HEK293 (cell line): ENCODE measurements at regions not wholly inside any gene's neighbourhood (a gene's known extent, or its start where the extent isn't known, plus 50 kb on each side); places are given as distances from the start of the nearest gene placed in this dataset.

Source experiments
- CTCF ChIA-PET: fragments of 350-600 bp; formaldehyde crosslinking; extraction: SDS; loops from one replicate; lab custom pipeline; 2021; ENCODE audit warnings: antibody characterized with exemption; lab: Yijun Ruan, JAX
- POLR2A ChIA-PET: fragments of 300-600 bp; formaldehyde crosslinking; extraction: SDS; loops from one replicate; lab custom pipeline; 2020; ENCODE audit warnings: antibody characterized with exemption, inconsistent platforms; lab: Yijun Ruan, JAX
- H3K27ac ChIP-seq: fragments of 200-500 bp; sonication (Bioruptor generic); 2 replicates; pipeline ENCODE4 v1.5.1; 2014; ENCODE audit warnings: low read depth, low read length, control low read depth, inconsistent platforms; ENCODE audit errors: extremely low read depth
- H3K36me3 ChIP-seq, 2 experiments: fragments of 200-500 bp in 1 of 2; sonication (Bioruptor generic) in 1 of 2; 1 replicate in 1 of 2; 2 replicates in 1 of 2; pipeline ENCODE4 v1.5.1; 2014 to 2017; ENCODE audit warnings: inconsistent platforms in 2 of 2, low read length in 2 of 2; ENCODE audit not compliant: control insufficient read depth in 2 of 2, insufficient read depth in 1 of 2
- H3K4me1 ChIP-seq: fragments of 200-500 bp; sonication (Bioruptor generic); 2 replicates; pipeline ENCODE4 v1.5.1; 2014; ENCODE audit warnings: mild to moderate bottlenecking, low read length, inconsistent platforms; ENCODE audit not compliant: control insufficient read depth, insufficient read depth
- H3K4me3 ChIP-seq: 2 replicates; pipeline ENCODE4 v1.5.1; 2011; ENCODE audit warnings: low read depth, mild to moderate bottlenecking, control low read depth, low read length, moderate library complexity
- H3K9me3 ChIP-seq: fragments of 200-500 bp; sonication (Bioruptor generic); 2 replicates; pipeline ENCODE4 v1.5.1; 2014; ENCODE audit warnings: low read depth, low read length, inconsistent platforms; ENCODE audit not compliant: control insufficient read depth, insufficient read depth
- AEBP2 ChIP-seq: fragments of 450-650 bp; formaldehyde crosslinking; IDR thresholded peaks from 2 replicates; pipeline ENCODE4 v1.5.1; 2016; ENCODE audit warnings: missing biosample characterization, missing genetic modification characterization, borderline replicate concordance
- BCL11B ChIP-seq: fragments of 450-650 bp; formaldehyde crosslinking; IDR thresholded peaks from 2 replicates; pipeline ENCODE4 v1.5.1; 2016; ENCODE audit warnings: low read depth, missing biosample characterization, missing genetic modification characterization
- GLI2 ChIP-seq: fragments of 450-650 bp; formaldehyde crosslinking; IDR thresholded peaks from 2 replicates; pipeline ENCODE4; 2017; ENCODE audit warnings: missing biosample characterization, missing genetic modification characterization, low read depth, borderline replicate concordance
- HOXD13 ChIP-seq: sonication (generic); formaldehyde crosslinking; IDR thresholded peaks from 2 replicates; pipeline ENCODE4 v1.8.0; 2022; ENCODE audit warnings: missing genetic modification reagents, borderline replicate concordance
- PRDM10 ChIP-seq: fragments of 450-650 bp; formaldehyde crosslinking; IDR thresholded peaks from 2 replicates; pipeline ENCODE4 v1.5.1; 2016; ENCODE audit warnings: missing biosample characterization, missing genetic modification characterization
- TCF7L2 ChIP-seq: IDR thresholded peaks from 2 replicates; pipeline ENCODE4 v1.6.1; 2011; ENCODE audit warnings: low read depth, mild to moderate bottlenecking, inconsistent platforms, low read length, moderate library complexity, borderline replicate concordance
- ZBTB20 ChIP-seq: fragments of 450-650 bp; formaldehyde crosslinking; IDR thresholded peaks from 2 replicates; pipeline ENCODE4 v1.5.1; 2016; ENCODE audit warnings: missing biosample characterization, missing genetic modification characterization
- ZBTB21 ChIP-seq: fragments of 450-650 bp; formaldehyde crosslinking; IDR thresholded peaks from 2 replicates; pipeline ENCODE4 v1.5.1; 2017; ENCODE audit warnings: missing biosample characterization, missing genetic modification characterization
- ZFP69B ChIP-seq: fragments of 450-650 bp; formaldehyde crosslinking; IDR thresholded peaks from 2 replicates; pipeline ENCODE4 v1.5.1; 2016; ENCODE audit warnings: missing biosample characterization, missing genetic modification characterization
- ZNF184 ChIP-seq: fragments of 450-650 bp; IDR thresholded peaks from 2 replicates; pipeline ENCODE4 v1.5.1; 2018; ENCODE audit warnings: missing biosample characterization, mild to moderate bottlenecking, missing genetic modification characterization
- ZNF214 ChIP-seq: fragments of 450-650 bp; formaldehyde crosslinking; IDR thresholded peaks from 2 replicates; pipeline ENCODE4 v1.5.1; 2017; ENCODE audit warnings: missing biosample characterization, mild to moderate bottlenecking, missing genetic modification characterization, borderline replicate concordance
- ZNF26 ChIP-seq: fragments of 450-650 bp; formaldehyde crosslinking; IDR thresholded peaks from 2 replicates; pipeline ENCODE4 v1.5.1; 2016; ENCODE audit warnings: missing biosample characterization, missing genetic modification characterization
- ZNF37A ChIP-seq: fragments of 450-650 bp; IDR thresholded peaks from 2 replicates; pipeline ENCODE4 v1.5.1; 2018; ENCODE audit warnings: missing biosample characterization, missing genetic modification characterization
- ZNF398 ChIP-seq: fragments of 450-650 bp; formaldehyde crosslinking; IDR thresholded peaks from 2 replicates; pipeline ENCODE4 v1.5.1; 2017; ENCODE audit warnings: missing biosample characterization, missing genetic modification characterization
- ZNF473 ChIP-seq: fragments of 450-650 bp; formaldehyde crosslinking; IDR thresholded peaks from 2 replicates; pipeline ENCODE4 v1.5.1; 2017; ENCODE audit warnings: missing biosample characterization, missing genetic modification characterization
- ZNF48 ChIP-seq: fragments of 450-650 bp; formaldehyde crosslinking; IDR thresholded peaks from 2 replicates; pipeline ENCODE4 v1.5.1; 2016; ENCODE audit warnings: missing biosample characterization, missing genetic modification characterization
- ZNF529 ChIP-seq: fragments of 450-650 bp; formaldehyde crosslinking; IDR thresholded peaks from 2 replicates; pipeline ENCODE4 v1.5.1; 2017; ENCODE audit warnings: missing genetic modification characterization, missing biosample characterization; ENCODE audit not compliant: insufficient replicate concordance
- ZNF530 ChIP-seq: fragments of 450-650 bp; formaldehyde crosslinking; IDR thresholded peaks from 2 replicates; pipeline ENCODE4 v1.5.1; 2016; ENCODE audit warnings: low read depth, missing biosample characterization, missing genetic modification characterization
- ZNF555 ChIP-seq: fragments of 450-650 bp; formaldehyde crosslinking; conservative IDR thresholded peaks from 2 replicates; pipeline ENCODE4 v1.5.1; 2017; ENCODE audit warnings: missing biosample characterization, mild to moderate bottlenecking, missing genetic modification characterization, inconsistent platforms
- ZNF610 ChIP-seq: fragments of 450-650 bp; formaldehyde crosslinking; IDR thresholded peaks from 2 replicates; pipeline ENCODE4 v1.5.1; 2016; ENCODE audit warnings: missing biosample characterization, missing genetic modification characterization, borderline replicate concordance
- ZNF701 ChIP-seq: fragments of 450-650 bp; formaldehyde crosslinking; IDR thresholded peaks from 2 replicates; pipeline ENCODE4 v1.5.1; 2016; ENCODE audit warnings: missing biosample characterization, missing genetic modification characterization
- ZSCAN18 ChIP-seq: fragments of 450-650 bp; formaldehyde crosslinking; IDR thresholded peaks from 2 replicates; pipeline ENCODE4 v1.5.1; 2016; ENCODE audit warnings: missing biosample characterization, missing genetic modification characterization
- ZSCAN23 ChIP-seq: fragments of 450-650 bp; formaldehyde crosslinking; IDR thresholded peaks from 2 replicates; pipeline ENCODE4 v1.5.1; 2016; ENCODE audit warnings: missing biosample characterization, missing genetic modification characterization

- POLR2A ChIA-PET = no interaction called here
- TF ChIP-seq TCF7L2 (no peak), ZBTB21 (tag by site-specific recombination) (no peak), ZBTB20 (no peak), ZNF473 (tag by site-specific recombination) (no peak), PRDM10 (no peak)
- no peaks in the 10 kb centered on the region for H3K4me1 ChIP-seq
- CTCF ChIA-PET = interaction anchor here (1.0 kb wide), 1 partner anchor 44 kb away, joined by 3 read pairs; no protein-coding TSS in a partner anchor
- no peaks in the 10 kb centered on the region for H3K36me3 ChIP-seq
- H3K4me3 ChIP-seq = no peak overlapping the region
- no peak overlapping the region for H3K27ac ChIP-seq
- H3K9me3 ChIP-seq = no peaks in the 10 kb centered on the region
Measured at GRCh38 chr6:92363111-92363510, 1056.2 kb downstream of the EPHA7 start.

- POLR2A ChIA-PET = no interaction called here
Measured at GRCh38 chr6:92362404-92362803, 1057.0 kb downstream of the EPHA7 start.

GRCh38 chr6:92361990-92362389 lies 1057.4 kb downstream of the EPHA7 start:
- no peak overlapping the region for H3K4me3 ChIP-seq
- H3K36me3 ChIP-seq = no peaks in the 10 kb centered on the region
- POLR2A ChIA-PET = no interaction called here
- no peaks in the 10 kb centered on the region for H3K9me3 ChIP-seq
- H3K4me1 ChIP-seq = no peaks in the 10 kb centered on the region
- CTCF ChIA-PET = no interaction called here
- no peak overlapping the region for H3K27ac ChIP-seq
- no peak for TF ChIP-seq ZNF26
- TF ChIP-seq ZNF184 = no peak
- no peak for TF ChIP-seq ZNF530 (tag by site-specific recombination)
- TF ChIP-seq ZNF610 (tag by site-specific recombination) = no peak
- no peak for TF ChIP-seq ZNF529
- no peak for TF ChIP-seq ZSCAN18 (tag by site-specific recombination)
- TF ChIP-seq ZNF214 (tag by site-specific recombination) = no peak
- no peak for TF ChIP-seq AEBP2
- TF ChIP-seq ZNF555 (tag by site-specific recombination) = no peak
- no peak for TF ChIP-seq ZSCAN23 (tag by site-specific recombination)
- TF ChIP-seq ZNF48 (tag by site-specific recombination) = no peak
- no peak for TF ChIP-seq BCL11B (tag by site-specific recombination)
- no peak for TF ChIP-seq ZNF37A
- no peak for TF ChIP-seq ZFP69B (tag by site-specific recombination)
- TF ChIP-seq GLI2 (tag by site-specific recombination) = no peak
- TF ChIP-seq ZNF398 (tag by site-specific recombination) = no peak

More at GRCh38 chr6:92362404-92362803, 1057.0 kb downstream of the EPHA7 start:
- TF ChIP-seq ZNF473 (tag by site-specific recombination) = no peak
- TF ChIP-seq ZNF701 (tag by site-specific recombination) = no peak
- no peak for TF ChIP-seq HOXD13 (CRISPR knock-in tag)
- TF ChIP-seq, all 188 proteins: peak for 0
- Histone ChIP-seq H3K4me1 (no peaks in the 10 kb centered on the region), H3K36me3 (no peaks in the 10 kb centered on the region), H3K4me3 (no peak overlapping the region), H3K9me3 (no peaks in the 10 kb centered on the region), H3K27ac (no peak overlapping the region)
- CTCF ChIA-PET = no interaction called here
